ENCODE measurements at regions not wholly inside any gene's neighbourhood (a gene's known extent, or its start where the extent isn't known, plus 50 kb on each side); places are given as distances from the start of the nearest gene placed in this dataset.

GRCh38 chr19:28319227-28319626 lies 893.7 kb downstream of the UQCRFS1 start:
- 51% methylated on average over 2 of the region's 2 CpGs for WGBS (ENCODE audit: insufficient coverage, insufficient replicate concordance, low lambda C conversion rate, missing lambda C conversion rate)
- Histone ChIP-seq H3K36me3 (ENCODE audit: control insufficient read depth in 2 of 2, insufficient read depth in 2 of 2, low read length in 1 of 2) (no peaks in the 10 kb centered on the region), H3K4me3 (no peak overlapping the region), H2AFZ (ENCODE audit: control insufficient read depth, low read depth, low read length) (no peak overlapping the region), H3K9me3 (replicated peaks; ENCODE audit: control insufficient read depth, insufficient read depth, low read length) (no peaks in the 10 kb centered on the region; the same call in 2 of the 3 replicates), H3K9ac (ENCODE audit: control insufficient read depth, insufficient read depth, low read length) (no peak overlapping the region), H4K20me1 (ENCODE audit: control insufficient read depth, insufficient read depth) (no peaks in the 10 kb centered on the region), H3K27ac (ENCODE audit: control insufficient read depth, insufficient read depth) (no peak overlapping the region), H3K4me1 (ENCODE audit: control insufficient read depth, insufficient read depth, low read length) (no peaks in the 10 kb centered on the region), H3K4me2 (ENCODE audit: control insufficient read depth, insufficient read depth) (no peak overlapping the region), H3K79me2 (ENCODE audit: control insufficient read depth, insufficient read depth, low read length) (no peaks in the 10 kb centered on the region), H3K27me3 (replicated peaks in 1 of 2; ENCODE audit: control insufficient read depth in 2 of 2, insufficient read depth in 2 of 2, low read length in 1 of 2) (no peaks in the 10 kb centered on the region)
- ATAC-seq (no peak), DNase-seq (ENCODE audit: low read depth, low spot score) (no peak), FAIRE-seq (no peak)
- TF ChIP-seq EP300 (IDR thresholded peaks at IDR 0.05; ENCODE audit: borderline replicate concordance in 1 of 2, control insufficient read depth in 1 of 2, low read depth in 2 of 2, low read length in 2 of 2) = no peak
- TF ChIP-seq CREM (IDR thresholded peaks at IDR 0.05; ENCODE audit: low read depth) = no peak
- no peak for TF ChIP-seq ZZZ3 (IDR thresholded peaks at IDR 0.05; ENCODE audit: control insufficient read depth, insufficient read length, low read depth)
- no peak for TF ChIP-seq PML (IDR thresholded peaks at IDR 0.05; ENCODE audit: low read length)
- TF ChIP-seq TCF12 (IDR thresholded peaks at IDR 0.05; ENCODE audit: low read depth, low read length) = no peak
- no peak for TF ChIP-seq SREBF1 (IDR thresholded peaks at IDR 0.05; ENCODE audit: low read length)
- TF ChIP-seq SMC3 (IDR thresholded peaks at IDR 0.05; ENCODE audit: borderline replicate concordance, low read length) = no peak
- no peak for TF ChIP-seq FOXM1 (IDR thresholded peaks at IDR 0.05; ENCODE audit: low read depth, low read length)
- TF ChIP-seq, protein P1, sequence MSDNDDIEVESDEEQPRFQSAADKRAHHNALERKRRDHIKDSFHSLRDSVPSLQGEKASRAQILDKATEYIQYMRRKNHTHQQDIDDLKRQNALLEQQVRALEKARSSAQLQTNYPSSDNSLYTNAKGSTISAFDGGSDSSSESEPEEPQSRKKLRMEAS (IDR thresholded peaks at IDR 0.05; ENCODE audit: low read depth, low read length) = no peak
- TF ChIP-seq CHD4 (IDR thresholded peaks at IDR 0.05) = no peak
- no peak for TF ChIP-seq IRF3 (IDR thresholded peaks at IDR 0.05)
- TF ChIP-seq BMI1 (IDR thresholded peaks at IDR 0.05; ENCODE audit: borderline replicate concordance) = no peak
- no peak for TF ChIP-seq TARDBP (IDR thresholded peaks at IDR 0.05; ENCODE audit: borderline replicate concordance)
- TF ChIP-seq NR2C1 (IDR thresholded peaks at IDR 0.05) = no peak
- TF ChIP-seq NFYB (IDR thresholded peaks at IDR 0.05; ENCODE audit: insufficient read depth, low read depth, low read length) = no peak
- ChIA-PET RAD21 (ENCODE audit: unreplicated experiment) (no interaction called here), POLR2A (no interaction called here), SMC1A (ENCODE audit: uncharacterized antibody, unreplicated experiment) (interaction anchor here (0.7 kb wide), 1 partner anchor 315 kb away, joined by 3 read pairs; no protein-coding TSS in a partner anchor), CTCF (interaction anchor here (0.8 to 2.1 kb wide), 4 partner anchors 75 to 353 kb away, joined by 3 to 5 read pairs (median 4); no protein-coding TSS in a partner anchor)
- in situ Hi-C loops (cut with MboI) (no loop called here), intact Hi-C loops (cut with micrococcal nuclease; ENCODE audit: unreplicated experiment) (no loop called here)
- BruUV-seq (replicated peaks) = no TSS peak
